Gastroesophageal sphincter (tissue), 4 donors: ENCODE measurements at regions not wholly inside any gene's neighbourhood (a gene's known extent, or its start where the extent isn't known, plus 50 kb on each side); places are given as distances from the start of the nearest gene placed in this dataset.

Source experiments
- ATAC-seq: fragments of 150-250 bp; one replicate; pipeline ENCODE4 v1.9.1; 2016; ENCODE audit warnings: mild to moderate bottlenecking, moderate library complexity
- H3K27ac ChIP-seq, 4 donors: fragments of 200-600 bp; sonication (generic) in 3 of 4; 1 replicate in 3 of 4; 2 replicates in 1 of 4; pipeline ENCODE4 v1.5.1; 2016 to 2019
- H3K27me3 ChIP-seq: fragments of 200-600 bp; sonication (generic); one replicate; pipeline ENCODE4 v1.5.1; 2019
- H3K36me3 ChIP-seq, 2 donors: fragments of 200-600 bp; sonication (generic); one replicate each; pipeline ENCODE4 v1.5.1; 2019; ENCODE audit warnings: control low read depth in 1 of 2
- H3K4me1 ChIP-seq, 3 donors: fragments of 200-600 bp; sonication (generic); 1 replicate in 2 of 3; 2 replicates in 1 of 3; pipeline ENCODE4 v1.5.1; 2016 to 2019; ENCODE audit warnings: control low read depth in 2 of 3
- H3K4me3 ChIP-seq, 2 donors: fragments of 200-600 bp; sonication (generic); one replicate each; pipeline ENCODE4 v1.5.1; 2019; ENCODE audit warnings: mild to moderate bottlenecking in 1 of 2, moderate library complexity in 1 of 2
- H3K9me3 ChIP-seq, 3 donors: fragments of 200-600 bp; sonication (generic); one replicate each; pipeline ENCODE4 v1.5.1; 2017 to 2019; ENCODE audit warnings: control low read depth in 2 of 3
- CTCF ChIP-seq, 4 experiments: fragments of 200-600 bp in 2 of 4; fragments of 450-650 bp in 2 of 4; sonication (generic) in 1 of 4; IDR thresholded peaks; one replicate each; pipeline ENCODE4 v1.5.1; 2017 to 2019; ENCODE audit warnings: antibody characterized with exemption in 4 of 4, mild to moderate bottlenecking in 2 of 4, moderate library complexity in 2 of 4
- EP300 ChIP-seq: sonication (generic); formaldehyde crosslinking; IDR thresholded peaks from one replicate; pipeline ENCODE4 v1.6.1; 2017; ENCODE audit warnings: antibody characterized with exemption, mild to moderate bottlenecking
- POLR2A ChIP-seq, 2 donors: fragments of 450-650 bp; IDR thresholded peaks; one replicate each; pipeline ENCODE4 v1.6.1; 2017; ENCODE audit warnings: antibody characterized with exemption in 2 of 2, mild to moderate bottlenecking in 2 of 2, moderate library complexity in 1 of 2
- POLR2AphosphoS5 ChIP-seq: sonication (generic); formaldehyde crosslinking; IDR thresholded peaks from one replicate; pipeline ENCODE4 v1.6.1; 2017; ENCODE audit warnings: antibody characterized with exemption
- WGBS, 2 donors: methylation state at CpG; one replicate each; pipeline ENCODE4 v1.1.5; 2018; ENCODE audit warnings: low coverage in 1 of 2; 5-methylcytosine and 5-hydroxymethylcytosine counted together

- WGBS, 2 donors: 79 to 94% methylated on average over 1 of the region's 1 CpG
- H3K9me3 ChIP-seq: no peaks in the 10 kb centered on the region
- TF ChIP-seq EP300 (no peak), POLR2AphosphoS5 (no peak), POLR2A (IDR thresholded peaks at IDR 0.05) (no peak), CTCF (IDR thresholded peaks at IDR 0.05) (no peak)
Observed at GRCh38 chr21:22416555-22416954, 1418.3 kb downstream of the NCAM2 start.

DNA sequence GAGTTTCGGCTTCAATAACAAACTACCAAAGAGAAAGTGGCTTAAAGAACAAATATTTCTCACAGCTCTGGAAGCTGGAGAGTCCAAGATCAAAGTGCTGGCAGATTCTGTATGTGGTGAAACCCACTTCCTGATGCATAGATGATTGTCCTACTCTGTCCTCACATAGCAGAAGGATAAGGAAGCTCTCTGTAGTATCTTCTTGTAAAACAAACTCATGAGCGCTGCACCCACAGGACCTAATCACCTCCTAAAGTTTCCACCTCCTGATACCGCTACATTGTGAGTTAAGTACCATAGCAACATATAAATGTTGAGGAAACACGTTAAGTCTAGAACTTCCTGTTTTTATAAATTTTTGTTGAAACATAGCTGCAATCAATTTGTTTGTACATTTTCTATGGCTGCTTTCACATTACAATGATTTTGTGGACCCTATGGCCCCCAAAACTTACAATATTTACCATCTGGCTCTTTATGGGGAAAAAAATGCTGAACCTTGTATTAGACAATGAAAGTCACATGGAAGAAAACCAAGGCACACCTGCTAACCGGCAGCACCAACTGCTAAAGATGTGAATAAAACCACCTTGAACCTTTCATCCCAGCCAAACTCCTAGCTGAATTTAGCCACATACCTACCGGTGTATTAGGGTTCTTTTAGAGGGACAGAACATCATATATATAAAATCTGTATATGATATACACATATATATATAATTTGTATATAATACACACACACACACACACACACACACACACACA, 1423.4 kb downstream of the NCAM2 start:
- WGBS, 2 donors: 82 to 85% methylated on average over 6 of the region's 6 CpGs
- Histone ChIP-seq H3K9me3 (no peaks in the 10 kb centered on the region), H3K27me3 (no peaks in the 10 kb centered on the region)

More at GRCh38 chr21:22416555-22416954, 1418.3 kb downstream of the NCAM2 start:
- H3K27me3 ChIP-seq: no peaks in the 10 kb centered on the region
- H3K4me3 ChIP-seq: no peak overlapping the region
- H3K36me3 ChIP-seq: no peaks in the 10 kb centered on the region
- H3K4me1 ChIP-seq: no peaks in the 10 kb centered on the region
- H3K27ac ChIP-seq: no peak overlapping the region
- no peak for ATAC-seq

DNA sequence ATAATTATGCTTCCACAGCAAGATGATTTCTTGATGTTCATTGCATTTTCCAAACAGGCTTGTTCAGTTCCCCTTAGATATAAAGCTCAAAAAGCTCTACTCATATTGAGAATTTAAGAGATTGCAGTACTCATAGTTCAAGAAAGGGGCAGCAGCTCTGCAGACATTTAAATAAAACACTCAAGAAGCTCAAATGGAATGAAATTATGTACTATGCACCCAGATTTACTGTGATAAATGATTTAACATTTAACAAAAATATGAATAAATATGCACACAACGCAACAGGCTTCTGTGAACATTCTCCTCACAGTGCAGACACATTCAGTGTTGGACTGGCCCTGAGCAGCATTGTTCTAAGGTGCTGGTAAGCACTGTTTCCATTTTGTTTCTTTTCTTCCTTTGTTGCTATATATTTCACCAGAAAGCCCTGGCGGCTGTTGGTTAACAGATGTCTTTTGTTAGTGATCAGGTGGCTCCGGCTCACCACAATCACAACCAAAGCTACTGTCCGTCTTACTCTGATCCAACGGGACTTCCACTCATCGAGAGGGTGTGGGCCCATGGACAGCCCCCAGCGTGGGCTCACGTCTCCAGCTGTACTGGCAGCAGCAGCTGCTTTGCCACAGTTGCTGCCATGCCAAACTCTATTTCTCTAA, 1440.3 kb downstream of the NCAM2 start:
- ATAC-seq: no peak

More for the DNA sequence above, 1423.4 kb downstream of the NCAM2 start:
- no peaks in the 10 kb centered on the region for H3K36me3 ChIP-seq
- H3K4me1 ChIP-seq: no peaks in the 10 kb centered on the region
- H3K4me3 ChIP-seq: no peak overlapping the region
- no peak for TF ChIP-seq POLR2AphosphoS5
- no peak for TF ChIP-seq CTCF (IDR thresholded peaks at IDR 0.05)
- TF ChIP-seq POLR2A (IDR thresholded peaks at IDR 0.05): no peak
- TF ChIP-seq EP300: no peak
- ATAC-seq: no peak
- H3K27ac ChIP-seq: no peak overlapping the region

GRCh38 chr21:22444990-22445389, 1446.8 kb downstream of the NCAM2 start:
- H3K27ac ChIP-seq: no peak overlapping the region
- H3K9me3 ChIP-seq: no peaks in the 10 kb centered on the region
- H3K4me1 ChIP-seq: no peaks in the 10 kb centered on the region
- ATAC-seq: no peak
- H3K27me3 ChIP-seq: no peaks in the 10 kb centered on the region
- 63% methylated on average over 4 to 5 of the region's 5 CpGs for WGBS, 2 donors
- no peak overlapping the region for H3K4me3 ChIP-seq
- no peaks in the 10 kb centered on the region for H3K36me3 ChIP-seq
- no peak for TF ChIP-seq EP300
- no peak for TF ChIP-seq POLR2AphosphoS5
- TF ChIP-seq CTCF (IDR thresholded peaks at IDR 0.05): no peak
- no peak for TF ChIP-seq POLR2A (IDR thresholded peaks at IDR 0.05)

More for the DNA sequence above, 1440.3 kb downstream of the NCAM2 start:
- Histone ChIP-seq H3K4me1 (no peaks in the 10 kb centered on the region), H3K36me3 (no peaks in the 10 kb centered on the region), H3K27me3 (no peaks in the 10 kb centered on the region), H3K9me3 (no peaks in the 10 kb centered on the region), H3K27ac (no peak overlapping the region), H3K4me3 (no peak overlapping the region)
- WGBS, 2 donors: 68 to 69% methylated on average over 3 to 8 of the region's 8 CpGs
- no peak for TF ChIP-seq POLR2A (IDR thresholded peaks at IDR 0.05)

DNA sequence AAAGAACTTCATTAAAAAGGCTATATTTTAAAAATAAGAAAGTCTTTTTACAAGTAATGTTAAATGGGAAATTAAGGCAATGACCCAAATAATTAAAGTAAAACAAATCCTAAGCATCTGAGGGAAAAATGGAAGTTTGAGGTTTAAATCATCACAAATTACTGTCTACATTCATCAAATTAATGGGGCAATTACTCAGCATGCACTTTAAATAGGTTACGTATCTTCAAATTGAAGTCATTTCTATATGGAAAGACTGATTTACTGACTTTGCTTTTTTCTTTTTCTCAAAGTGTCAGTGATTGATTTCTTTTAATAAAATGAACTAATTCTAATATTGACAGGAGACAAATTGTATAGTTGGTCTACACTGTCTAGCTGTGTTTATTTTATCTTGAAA, 1452.3 kb downstream of the NCAM2 start:
- H3K36me3 ChIP-seq: no peaks in the 10 kb centered on the region
- no peak for ATAC-seq
- TF ChIP-seq EP300 (no peak), POLR2A (IDR thresholded peaks at IDR 0.05) (no peak), CTCF (IDR thresholded peaks at IDR 0.05) (no peak), POLR2AphosphoS5 (no peak)
- WGBS, 2 donors: 60 to 64% methylated on average over 1 of the region's 1 CpG
- H3K9me3 ChIP-seq: no peaks in the 10 kb centered on the region
- H3K27ac ChIP-seq: no peak overlapping the region
- no peaks in the 10 kb centered on the region for H3K4me1 ChIP-seq
- no peak overlapping the region for H3K4me3 ChIP-seq
- H3K27me3 ChIP-seq: no peaks in the 10 kb centered on the region
